ENCODE measurements at regions not wholly inside any gene's neighbourhood (a gene's known extent, or its start where the extent isn't known, plus 50 kb on each side); places are given as distances from the start of the nearest gene placed in this dataset.

GRCh38 chr14:86639666-86640065, 1109.7 kb downstream of the FLRT2 start:
- H3K4me3 Mint-ChIP-seq, result no peak overlapping the region
- H3K4me3 ChIP-seq, result no peak overlapping the region
- DNase-seq (ENCODE audit: low spot score), result no peak
- no peaks in the 10 kb centered on the region; the same call in 2 of the 3 replicates for H3K9me3 Mint-ChIP-seq
- H3K36me3 ChIP-seq (ENCODE audit: insufficient read depth), result no peaks in the 10 kb centered on the region
- H3K27ac ChIP-seq (ENCODE audit: low read depth), result no peak overlapping the region
- H3K4me1 ChIP-seq (ENCODE audit: insufficient read depth), result no peaks in the 10 kb centered on the region
- H3K27me3 ChIP-seq (ENCODE audit: insufficient read depth), result no peaks in the 10 kb centered on the region
- no peaks in the 10 kb centered on the region for H4K20me1 ChIP-seq (replicated peaks; ENCODE audit: insufficient read depth)
- H3K27me3 Mint-ChIP-seq (ENCODE audit: insufficient read depth, low read depth, poor library complexity), result no peaks in the 10 kb centered on the region
- no peak overlapping the region for H3K4me2 ChIP-seq
- peaks cover 3% of the 10 kb centered on the region; the same call in 1 of the 2 replicates for H3K9me2 ChIP-seq (ENCODE audit: insufficient read depth)
- TF ChIP-seq ZNF462 (CRISPR knock-in tag; IDR thresholded peaks at IDR 0.05) (no peak), CTCF (conservative IDR thresholded peaks at IDR 0.05; ENCODE audit: low read depth in 2 of 2) (no peak), NANOG (IDR thresholded peaks at IDR 0.05; ENCODE audit: borderline replicate concordance) (no peak), JUNB (IDR thresholded peaks at IDR 0.05; ENCODE audit: unreplicated experiment) (no peak), ZNF114 (CRISPR knock-in tag; IDR thresholded peaks at IDR 0.05) (no peak), CREB1 (CRISPR knock-in tag; IDR thresholded peaks at IDR 0.05; ENCODE audit: low read depth) (no peak), STAT1 (IDR thresholded peaks at IDR 0.05; ENCODE audit: unreplicated experiment) (no peak), POLR2AphosphoS5 (IDR thresholded peaks at IDR 0.05; ENCODE audit: low read depth) (no peak), REST (IDR thresholded peaks at IDR 0.05; ENCODE audit: unreplicated experiment) (no peak), ETS1 (IDR thresholded peaks at IDR 0.05) (no peak), EZH2phosphoT487 (IDR thresholded peaks at IDR 0.05; ENCODE audit: unreplicated experiment) (no peak), ZNF331 (CRISPR knock-in tag; IDR thresholded peaks at IDR 0.05; ENCODE audit: low read depth) (no peak), EZH2 (IDR thresholded peaks at IDR 0.05; ENCODE audit: low read depth, unreplicated experiment) (no peak)
- ATAC-seq, result no peak
- H3K27ac Mint-ChIP-seq, result no peak overlapping the region
- no peaks in the 10 kb centered on the region for H3K36me3 Mint-ChIP-seq (ENCODE audit: low read depth)
- no peaks in the 10 kb centered on the region; the same call in 2 of the 3 replicates for H3K4me1 Mint-ChIP-seq
- no peaks in the 10 kb centered on the region for H3K79me2 ChIP-seq (replicated peaks; ENCODE audit: insufficient read depth)
- H2AFZ ChIP-seq, result no peak overlapping the region
- no peaks in the 10 kb centered on the region for H3F3A ChIP-seq (replicated peaks; ENCODE audit: low read depth)

Measured in GM23338 (cell line).